22Rv1 (cell line): ENCODE measurements at regions not wholly inside any gene's neighbourhood (a gene's known extent, or its start where the extent isn't known, plus 50 kb on each side); places are given as distances from the start of the nearest gene placed in this dataset.

Source experiments
- CTCF ChIP-seq: fragments of 450-650 bp; IDR thresholded peaks from 2 replicates; pipeline ENCODE4 v1.5.1; 2017; ENCODE audit warnings: mild to moderate bottlenecking
- ZFX ChIP-seq: fragments of 450-650 bp; IDR thresholded peaks from 2 replicates; pipeline ENCODE4 v1.6.1; 2017; ENCODE audit warnings: antibody characterized with exemption, borderline replicate concordance

DNA sequence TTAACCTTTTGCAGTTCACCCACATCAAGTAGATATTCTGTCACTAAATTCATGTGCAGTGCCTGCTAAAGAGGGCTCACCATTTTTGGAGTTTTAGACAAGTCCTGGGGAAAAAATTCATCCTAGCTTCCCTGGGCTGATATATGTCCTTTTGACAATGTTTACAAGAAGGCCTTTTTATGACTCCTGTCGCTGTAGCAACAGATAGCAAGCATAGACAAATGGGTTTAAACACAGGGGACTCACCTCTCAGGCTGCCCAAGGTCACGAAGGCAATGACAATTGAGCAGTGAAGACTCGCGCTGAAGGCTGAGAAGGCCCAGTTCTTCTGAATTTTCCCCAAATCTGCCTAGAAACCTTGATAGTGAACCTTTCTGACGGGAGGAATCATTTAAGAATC is 150.7 kb upstream of the CPM start:
- TF ChIP-seq CTCF (no peak), ZFX (no peak)
